Endothelial cell of umbilical vein (primary cell): ENCODE measurements at regions not wholly inside any gene's neighbourhood (a gene's known extent, or its start where the extent isn't known, plus 50 kb on each side); places are given as distances from the start of the nearest gene placed in this dataset.

Experiments
- CTCF ChIP-seq, 2 donors: IDR thresholded peaks; 1 replicate in 1 of 2; 2 replicates in 1 of 2; pipeline ENCODE4 v1.5.1; 2011; ENCODE audit warnings: low read length in 2 of 2, mild to moderate bottlenecking in 2 of 2, moderate library complexity in 2 of 2, control low read depth in 1 of 2, inconsistent platforms in 1 of 2, low read depth in 1 of 2; ENCODE audit not compliant: insufficient read depth in 1 of 2; ENCODE audit errors: extremely low read depth in 1 of 2
- EZH2 ChIP-seq: IDR thresholded peaks from 2 replicates; pipeline ENCODE4 v1.6.1; 2012; ENCODE audit warnings: borderline replicate concordance, low read depth, mild to moderate bottlenecking, moderate library complexity, low read length, inconsistent platforms; ENCODE audit not compliant: severe bottlenecking
- MAX ChIP-seq: IDR thresholded peaks from 2 replicates; pipeline ENCODE4 v1.6.1; 2011; ENCODE audit not compliant: insufficient read depth, insufficient read length
- MYC ChIP-seq: IDR thresholded peaks from one replicate; pipeline ENCODE4 v1.6.1; 2011; ENCODE audit warnings: mild to moderate bottlenecking, low read depth, low read length
- POLR2A ChIP-seq: IDR thresholded peaks from 2 replicates; pipeline ENCODE4 v1.6.1; 2012; ENCODE audit warnings: low read depth, mild to moderate bottlenecking, control low read depth, low read length

GRCh38 chr3:95460274-95460673, 1354.1 kb upstream of the EPHA6 start:
- no peak for TF ChIP-seq CTCF (IDR thresholded peaks at IDR 0.05; ENCODE audit: extremely low read depth in 1 of 2, insufficient read depth in 1 of 2, low read depth in 1 of 2, low read length in 2 of 2)
- TF ChIP-seq POLR2A: no peak
- TF ChIP-seq MYC: no peak
- TF ChIP-seq MAX: no peak
- no peak for TF ChIP-seq EZH2
